ENCODE measurements at regions not wholly inside any gene's neighbourhood (a gene's known extent, or its start where the extent isn't known, plus 50 kb on each side); places are given as distances from the start of the nearest gene placed in this dataset.
A peak's percentile ranks its signal among the peaks of the same experiment; 100 is the strongest.

GRCh38 chr4:162682651-162683050 lies 484.0 kb downstream of the NAF1 start:
- Histone ChIP-seq H4K20me1 (ENCODE audit: control insufficient read depth, extremely low read depth, insufficient read depth, low read length) (no peaks in the 10 kb centered on the region), H3K36me3 (ENCODE audit: control insufficient read depth, insufficient read depth, low read length) (no peaks in the 10 kb centered on the region), H3K4me3 (replicated peaks in 1 of 4; ENCODE audit: control extremely low read depth in 1 of 4, insufficient read depth in 1 of 4, low read depth in 3 of 4, low read length in 4 of 4) (no peak overlapping the region), H2AFZ (ENCODE audit: low read length) (no peak overlapping the region), H3K9ac (ENCODE audit: insufficient read depth, low read length) (no peak overlapping the region), H3K4me2 (ENCODE audit: extremely low read depth, insufficient read depth, low read length) (no peak overlapping the region), H3K27me3 (ENCODE audit: control insufficient read depth, insufficient read depth, low read length) (no peaks in the 10 kb centered on the region), H3K4me1 (ENCODE audit: control insufficient read depth, extremely low read depth, insufficient read depth, low read length) (no peaks in the 10 kb centered on the region), H3K79me2 (ENCODE audit: control insufficient read depth, insufficient read depth, low read length) (no peaks in the 10 kb centered on the region), H3K27ac (ENCODE audit: insufficient read depth, low read length) (no peak overlapping the region), H3K9me3 (ENCODE audit: control insufficient read depth, insufficient read depth, low read depth, low read length) (no peaks in the 10 kb centered on the region)
- TF ChIP-seq CTCF (conservative IDR thresholded peaks at IDR 0.05 in 1 of 2, IDR thresholded peaks at IDR 0.05 in 1 of 2; ENCODE audit: low read depth in 1 of 2, low read length in 2 of 2) (no peak), EZH2 (IDR thresholded peaks at IDR 0.05; ENCODE audit: low read length, missing control alignments) (no peak)
- DNase-seq (ENCODE audit: low read depth in 2 of 2) = peak in 1 of 2 donors; percentile 55

GRCh38 chr4:162681212-162681611 lies 485.5 kb downstream of the NAF1 start:
- Histone ChIP-seq H2AFZ (ENCODE audit: low read length) (no peak overlapping the region), H3K9me3 (ENCODE audit: control insufficient read depth, insufficient read depth, low read depth, low read length) (no peaks in the 10 kb centered on the region), H3K36me3 (ENCODE audit: control insufficient read depth, insufficient read depth, low read length) (no peaks in the 10 kb centered on the region), H3K9ac (ENCODE audit: insufficient read depth, low read length) (no peak overlapping the region), H3K79me2 (ENCODE audit: control insufficient read depth, insufficient read depth, low read length) (no peaks in the 10 kb centered on the region), H4K20me1 (ENCODE audit: control insufficient read depth, extremely low read depth, insufficient read depth, low read length) (no peaks in the 10 kb centered on the region), H3K4me3 (replicated peaks in 1 of 4; ENCODE audit: control extremely low read depth in 1 of 4, insufficient read depth in 1 of 4, low read depth in 3 of 4, low read length in 4 of 4) (no peak overlapping the region), H3K4me2 (ENCODE audit: extremely low read depth, insufficient read depth, low read length) (no peak overlapping the region), H3K27ac (ENCODE audit: insufficient read depth, low read length) (no peak overlapping the region), H3K27me3 (ENCODE audit: control insufficient read depth, insufficient read depth, low read length) (no peaks in the 10 kb centered on the region), H3K4me1 (ENCODE audit: control insufficient read depth, extremely low read depth, insufficient read depth, low read length) (no peaks in the 10 kb centered on the region)
- DNase-seq (ENCODE audit: low read depth in 2 of 2) = no peak
- TF ChIP-seq CTCF (conservative IDR thresholded peaks at IDR 0.05 in 1 of 2, IDR thresholded peaks at IDR 0.05 in 1 of 2; ENCODE audit: low read depth in 1 of 2, low read length in 2 of 2) = no peak
- no peak for TF ChIP-seq EZH2 (IDR thresholded peaks at IDR 0.05; ENCODE audit: low read length, missing control alignments)

GRCh38 chr4:162675661-162676060 lies 491.0 kb downstream of the NAF1 start:
- Histone ChIP-seq H3K79me2 (ENCODE audit: control insufficient read depth, insufficient read depth, low read length) (no peaks in the 10 kb centered on the region), H3K9me3 (ENCODE audit: control insufficient read depth, insufficient read depth, low read depth, low read length) (no peaks in the 10 kb centered on the region), H4K20me1 (ENCODE audit: control insufficient read depth, extremely low read depth, insufficient read depth, low read length) (no peaks in the 10 kb centered on the region), H3K36me3 (ENCODE audit: control insufficient read depth, insufficient read depth, low read length) (no peaks in the 10 kb centered on the region), H3K4me2 (ENCODE audit: extremely low read depth, insufficient read depth, low read length) (no peak overlapping the region), H3K27me3 (ENCODE audit: control insufficient read depth, insufficient read depth, low read length) (no peaks in the 10 kb centered on the region), H3K9ac (ENCODE audit: insufficient read depth, low read length) (no peak overlapping the region), H2AFZ (ENCODE audit: low read length) (no peak overlapping the region), H3K4me3 (replicated peaks in 1 of 4; ENCODE audit: control extremely low read depth in 1 of 4, insufficient read depth in 1 of 4, low read depth in 3 of 4, low read length in 4 of 4) (no peak overlapping the region), H3K27ac (ENCODE audit: insufficient read depth, low read length) (no peak overlapping the region), H3K4me1 (ENCODE audit: control insufficient read depth, extremely low read depth, insufficient read depth, low read length) (no peaks in the 10 kb centered on the region)
- no peak for DNase-seq (ENCODE audit: low read depth in 2 of 2)
- no peak for TF ChIP-seq CTCF (conservative IDR thresholded peaks at IDR 0.05 in 1 of 2, IDR thresholded peaks at IDR 0.05 in 1 of 2; ENCODE audit: low read depth in 1 of 2, low read length in 2 of 2)
- TF ChIP-seq EZH2 (IDR thresholded peaks at IDR 0.05; ENCODE audit: low read length, missing control alignments) = no peak
